ENCODE measurements at regions not wholly inside any gene's neighbourhood (a gene's known extent, or its start where the extent isn't known, plus 50 kb on each side); places are given as distances from the start of the nearest gene placed in this dataset.
"Not testable (repeated sequence)": the region's sequence is repeated elsewhere in the genome, so short reads cannot be mapped to it uniquely, and the experiment has no call there.

GRCh38 chr20:25863536-25864325 lies 167.1 kb upstream of the ZNF337 start:
- no peak overlapping the region for H3K27ac ChIP-seq
- peaks cover 0 to 58% (median 6%) of the 10 kb centered on the region in 4 donors for H3K4me1 ChIP-seq
- H3K9me3 ChIP-seq, result peaks cover 0 to 5% (median 0%) of the 10 kb centered on the region in 4 donors
- peaks cover 0 to 4% of the 10 kb centered on the region in 2 donors for H3K27me3 ChIP-seq
- peak overlapping the region; percentile 27 to 48 (median 42) for H3K4me3 ChIP-seq
- no peak for DNase-seq
- TF ChIP-seq CTCF (IDR thresholded peaks at IDR 0.05), result no peak
- TF ChIP-seq POLR2A (IDR thresholded peaks at IDR 0.05), result no peak
- no peaks in the 10 kb centered on the region for H3K36me3 ChIP-seq

- TF ChIP-seq CTCF (IDR thresholded peaks at IDR 0.05), result peak in 1 of 6 experiments; percentile 25
- H3K9me3 ChIP-seq, H3K27me3 ChIP-seq, H3K36me3 ChIP-seq, H3K27ac ChIP-seq: not testable (repeated sequence)
- peak overlapping the region; percentile 27 to 48 (median 42) for H3K4me3 ChIP-seq
- DNase-seq, result peak; percentile 52 to 92 (median 88)
- peaks cover 0 to 52% (median 6%) of the 10 kb centered on the region in 4 donors for H3K4me1 ChIP-seq
Measured at GRCh38 chr20:25862967-25863530, 166.4 kb upstream of the ZNF337 start.

- Histone ChIP-seq H3K9me3 (peaks cover 0 to 5% (median 0%) of the 10 kb centered on the region in 4 donors), H3K27me3 (peaks cover 0 to 4% of the 10 kb centered on the region in 2 donors), H3K4me1 (peaks cover 0 to 43% (median 6%) of the 10 kb centered on the region in 4 donors), H3K36me3 (no peaks in the 10 kb centered on the region), H3K4me3 (no peak overlapping the region), H3K27ac (no peak overlapping the region)
- no peak for DNase-seq
- no peak for TF ChIP-seq CTCF (IDR thresholded peaks at IDR 0.05)
- TF ChIP-seq POLR2A (IDR thresholded peaks at IDR 0.05), result no peak
Measured at GRCh38 chr20:25860531-25861150, 164.0 kb upstream of the ZNF337 start.

GRCh38 chr20:25859649-25860530 lies 163.2 kb upstream of the ZNF337 start:
- no peak overlapping the region for H3K27ac ChIP-seq
- peak in 1 of 3 donors; percentile 81 for DNase-seq

More at GRCh38 chr20:25859649-25860530, 163.2 kb upstream of the ZNF337 start:
- Histone ChIP-seq H3K4me1 (peaks cover 0 to 40% (median 6%) of the 10 kb centered on the region in 4 donors), H3K36me3 (no peaks in the 10 kb centered on the region), H3K9me3 (peaks cover 0 to 5% (median 0%) of the 10 kb centered on the region in 4 donors), H3K4me3 (peak overlapping the region in 1 of 4 donors; percentile 28), H3K27me3 (peaks cover 0 to 4% of the 10 kb centered on the region in 2 donors)
- TF ChIP-seq CTCF (IDR thresholded peaks at IDR 0.05) (no peak), POLR2A (IDR thresholded peaks at IDR 0.05) (no peak)

Data from Peyer's patch (tissue), 4 donors.